A549 (cell line): ENCODE measurements at regions not wholly inside any gene's neighbourhood (a gene's known extent, or its start where the extent isn't known, plus 50 kb on each side); places are given as distances from the start of the nearest gene placed in this dataset.

ENCODE experiments used
- BHLHE40 ChIP-seq: IDR thresholded peaks from 2 replicates; pipeline ENCODE4 v1.6.1; 2012; ENCODE audit warnings: low read depth, low read length, inconsistent platforms
- CEBPB ChIP-seq, 2 experiments: fragments of >200 bp in 1 of 2; sonication (Bioruptor Twin) in 1 of 2; formaldehyde crosslinking in 1 of 2; IDR thresholded peaks; 2 replicates each; pipeline ENCODE4 v1.6.1; 2012 to 2016
- CTCF ChIP-seq: fragments of >200 bp; sonication (Bioruptor Twin); formaldehyde crosslinking; IDR thresholded peaks from 3 replicates; pipeline ENCODE4 v1.5.1; 2016
- EHMT2 ChIP-seq: fragments of 200-600 bp; sonication (generic); IDR thresholded peaks from 2 replicates; pipeline ENCODE4 v1.6.1; 2016; ENCODE audit warnings: antibody characterized with exemption, low read depth, mild to moderate bottlenecking, moderate library complexity
- EP300 ChIP-seq, 2 experiments: fragments of >200 bp; sonication (Bioruptor Twin); formaldehyde crosslinking; IDR thresholded peaks; 2 replicates in 1 of 2; 3 replicates in 1 of 2; pipeline ENCODE4 v1.6.1; 2016 to 2017
- FOSL2 ChIP-seq, 2 experiments: fragments of 450-650 bp in 1 of 2; fragments of >200 bp in 1 of 2; sonication (Bioruptor Twin) in 1 of 2; formaldehyde crosslinking; IDR thresholded peaks; 2 replicates each; pipeline versions ENCODE4 v1.5.0 to v1.6.1; 2016 to 2020; ENCODE audit warnings: mild to moderate bottlenecking in 1 of 2, moderate library complexity in 1 of 2
- HEYL ChIP-seq: fragments of 250-450 bp; sonication (Bioruptor Pico); IDR thresholded peaks from 2 replicates; pipeline ENCODE4 v1.8.0; 2021; ENCODE audit warnings: mild to moderate bottlenecking, moderate library complexity
- HMGXB4 ChIP-seq: fragments of 250-450 bp; sonication (Bioruptor Pico); IDR thresholded peaks from 2 replicates; pipeline ENCODE4 v1.5.0; 2021; ENCODE audit warnings: mild to moderate bottlenecking, moderate library complexity, borderline replicate concordance
- PHF8 ChIP-seq: fragments of 200-600 bp; sonication (generic); IDR thresholded peaks from 2 replicates; pipeline ENCODE4 v1.6.1; 2016; ENCODE audit warnings: low read depth, mild to moderate bottlenecking, antibody characterized with exemption, moderate library complexity, borderline replicate concordance
- POLR2A ChIP-seq: IDR thresholded peaks from 2 replicates; pipeline ENCODE4 v1.6.1; 2012; ENCODE audit warnings: mild to moderate bottlenecking, low read length
- RAD21 ChIP-seq, 2 experiments: fragments of >200 bp in 1 of 2; sonication (Bioruptor Twin) in 1 of 2; formaldehyde crosslinking in 1 of 2; IDR thresholded peaks in 1 of 2; conservative IDR thresholded peaks in 1 of 2; 2 replicates in 1 of 2; 3 replicates in 1 of 2; pipeline ENCODE4 v1.6.1; 2012 to 2018; ENCODE audit warnings: inconsistent platforms in 1 of 2
- RNF2 ChIP-seq: fragments of 200-600 bp; sonication (generic); IDR thresholded peaks from 2 replicates; pipeline ENCODE4 v1.6.1; 2016; ENCODE audit warnings: low read depth, mild to moderate bottlenecking, antibody characterized with exemption, moderate library complexity, borderline replicate concordance
- SMC3 ChIP-seq: fragments of >200 bp; sonication (Bioruptor Twin); formaldehyde crosslinking; IDR thresholded peaks from 3 replicates; pipeline ENCODE4 v1.6.1; 2018; ENCODE audit warnings: inconsistent platforms
- ZFP36 ChIP-seq: fragments of 450-650 bp; IDR thresholded peaks from 2 replicates; pipeline ENCODE4 v1.6.1; 2014; ENCODE audit warnings: borderline replicate concordance; ENCODE audit not compliant: partially characterized antibody

GRCh38 chr4:184568770-184569169 lies 80.5 kb downstream of the CASP3 start:
- TF ChIP-seq FOSL2 (IDR thresholded peaks at IDR 0.05) (no peak), FOSL2 (CRISPR knock-in tag; IDR thresholded peaks at IDR 0.05) (no peak), ZFP36 (no peak), CEBPB (IDR thresholded peaks at IDR 0.05) (no peak), CTCF (no peak), BHLHE40 (no peak), EHMT2 (no peak), PHF8 (no peak), HMGXB4 (no peak), POLR2A (no peak), EP300 (IDR thresholded peaks at IDR 0.05) (no peak), RAD21 (conservative IDR thresholded peaks at IDR 0.05 in 1 of 2, IDR thresholded peaks at IDR 0.05 in 1 of 2) (no peak), RNF2 (no peak), HEYL (no peak), SMC3 (no peak)
